Stimulated activated CD8-positive, alpha-beta memory T cell treated with anti-CD3 and anti-CD28 coated beads, Interleukin-4, amount 100 ng/mL, for 48 hours (primary cell): ENCODE measurements at regions not wholly inside any gene's neighbourhood (a gene's known extent, or its start where the extent isn't known, plus 50 kb on each side); places are given as distances from the start of the nearest gene placed in this dataset.
"Not testable (repeated sequence)": the region's sequence is repeated elsewhere in the genome, so short reads cannot be mapped to it uniquely, and the experiment has no call there.

Experiments
- DNase-seq: peaks from one replicate; pipeline ENCODE4 v3.0.0-alpha.2; 2020

DNA sequence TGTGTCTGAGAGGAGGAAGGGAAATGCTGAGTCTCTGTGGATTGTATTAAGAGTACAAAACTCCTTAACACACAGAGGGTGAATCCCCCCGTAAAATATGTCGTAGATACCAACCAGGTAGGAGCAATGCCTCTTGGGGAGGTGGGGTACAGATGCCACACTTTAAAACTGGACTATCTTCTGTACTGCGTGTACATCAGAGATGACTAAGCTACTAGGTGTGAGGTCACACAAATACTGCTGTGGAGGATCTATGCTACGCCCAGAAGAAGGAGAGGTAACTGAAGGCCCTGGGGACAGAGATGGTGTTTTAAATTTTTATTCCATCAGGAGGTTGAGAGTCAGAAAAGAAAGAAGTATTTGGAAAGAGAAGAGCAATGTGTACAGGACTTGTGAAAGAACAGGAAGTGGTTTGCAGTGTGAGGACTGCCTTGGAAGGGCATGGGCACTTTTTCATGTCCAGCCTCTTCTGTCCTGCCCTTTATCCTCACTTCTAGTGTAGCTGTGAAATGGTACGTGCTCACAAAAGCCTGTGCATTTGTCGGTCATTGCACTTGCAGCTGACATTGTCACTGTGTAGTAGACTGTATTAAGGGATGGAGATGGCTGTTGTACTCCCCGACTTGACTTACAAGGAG lies 287.8 kb upstream of the CHRM3 start:
- no peak for DNase-seq

DNA sequence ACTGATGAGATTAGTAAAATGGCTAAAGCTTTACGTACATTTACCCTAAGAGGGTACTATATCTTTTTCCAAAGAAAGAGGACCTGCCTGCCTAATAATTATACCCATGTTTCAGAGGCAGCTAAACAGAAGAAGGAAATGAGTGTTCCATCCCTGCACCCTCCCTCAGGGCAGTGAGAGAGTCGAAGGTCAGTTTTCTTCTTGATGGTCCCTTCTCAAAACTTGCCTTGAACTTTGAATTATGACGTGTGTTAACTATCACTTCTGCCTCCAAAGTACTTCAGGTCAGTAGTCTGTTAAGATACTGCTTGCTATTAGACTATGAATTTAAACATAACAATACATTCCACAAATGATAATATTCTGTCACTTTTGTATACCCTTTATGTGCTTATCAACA lies 294.8 kb upstream of the CHRM3 start:
- DNase-seq = no peak

DNA sequence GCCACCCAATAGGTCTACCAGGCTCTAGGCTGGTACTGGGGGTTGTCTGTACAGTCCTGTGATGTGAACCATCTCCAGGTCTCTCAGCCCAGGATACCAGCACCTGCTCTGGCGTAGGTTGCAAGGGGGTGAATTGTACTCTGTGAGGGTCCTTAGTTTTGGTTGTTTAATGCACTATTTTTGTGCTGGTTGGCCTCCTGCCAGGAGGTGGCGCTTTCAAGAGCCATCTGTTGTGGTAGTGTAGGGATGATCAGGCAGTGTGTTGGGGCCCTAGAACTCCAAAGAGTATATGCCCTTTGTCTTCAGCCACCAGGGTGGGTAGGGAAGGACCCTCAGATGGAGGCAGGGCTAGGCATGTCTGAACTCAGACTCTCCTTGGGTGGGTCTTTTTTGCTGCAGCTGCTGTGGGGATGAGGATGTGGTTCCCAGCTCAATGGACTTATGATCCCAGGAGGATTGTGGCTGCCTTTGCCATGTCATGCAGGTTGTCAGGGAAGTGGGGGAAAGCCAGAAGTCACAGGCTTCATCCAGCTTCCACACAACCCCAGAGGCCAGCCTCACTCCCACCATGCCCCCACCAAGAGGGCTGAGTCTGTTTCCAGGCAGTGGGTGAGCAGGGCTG lies 301.8 kb upstream of the CHRM3 start:
- no peak for DNase-seq

DNA sequence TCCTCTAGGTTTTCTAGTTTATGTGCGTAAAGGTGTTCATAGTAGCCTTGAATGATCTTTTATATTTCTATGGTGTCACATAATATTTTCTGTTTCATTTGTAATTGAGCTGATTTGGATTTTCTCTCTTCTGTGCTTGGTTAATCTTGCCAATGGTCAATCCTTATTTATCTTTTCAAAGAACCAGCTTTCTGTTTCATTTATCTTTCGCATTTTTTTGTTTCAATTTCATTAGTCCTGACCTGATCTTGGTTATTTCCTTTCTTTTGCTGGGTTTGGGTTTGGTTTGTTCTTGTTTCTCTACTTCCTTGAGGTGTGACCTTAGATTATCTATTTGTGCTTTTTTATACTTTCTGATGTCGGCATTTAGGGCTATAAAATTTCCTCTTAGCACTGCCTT lies 304.4 kb upstream of the CHRM3 start:
- not testable (repeated sequence) for DNase-seq

DNA sequence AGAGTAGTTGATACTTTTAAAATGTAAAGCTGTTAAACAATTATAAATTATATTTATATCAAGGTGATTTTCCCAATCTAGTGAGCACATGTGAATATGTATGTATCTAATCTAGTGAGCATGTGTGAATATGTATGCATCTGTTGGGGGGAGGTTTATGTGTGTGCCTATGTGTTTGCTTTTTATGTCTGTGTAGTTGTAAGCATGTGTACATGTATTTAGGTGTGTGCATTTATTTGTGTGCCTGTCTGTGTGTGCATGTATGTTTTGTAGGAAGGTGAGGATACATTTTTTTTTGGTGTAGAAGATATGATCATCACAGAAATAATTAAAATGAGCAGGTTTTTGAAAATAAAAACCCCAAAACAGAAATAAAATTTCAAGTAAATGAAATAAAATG lies 318.9 kb upstream of the CHRM3 start:
- no peak for DNase-seq

DNA sequence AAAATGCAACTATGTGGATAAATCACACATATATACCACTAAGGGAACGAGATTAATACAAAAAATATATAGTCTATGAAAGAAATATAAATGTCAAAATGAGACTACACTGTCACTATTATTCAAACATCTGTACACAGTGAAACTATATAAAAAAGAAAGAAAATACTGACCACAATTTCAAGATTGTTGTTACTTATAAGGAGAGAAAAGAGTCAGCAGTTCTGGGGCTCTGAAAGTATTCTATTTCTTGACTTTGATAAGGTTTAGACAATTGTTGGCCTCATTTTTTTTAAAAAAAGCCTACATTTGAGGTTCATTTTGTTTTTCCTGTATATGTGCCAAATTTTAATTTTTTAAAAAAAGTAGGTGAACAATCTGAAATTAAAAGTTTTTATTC lies 319.3 kb upstream of the CHRM3 start:
- no peak for DNase-seq

DNA sequence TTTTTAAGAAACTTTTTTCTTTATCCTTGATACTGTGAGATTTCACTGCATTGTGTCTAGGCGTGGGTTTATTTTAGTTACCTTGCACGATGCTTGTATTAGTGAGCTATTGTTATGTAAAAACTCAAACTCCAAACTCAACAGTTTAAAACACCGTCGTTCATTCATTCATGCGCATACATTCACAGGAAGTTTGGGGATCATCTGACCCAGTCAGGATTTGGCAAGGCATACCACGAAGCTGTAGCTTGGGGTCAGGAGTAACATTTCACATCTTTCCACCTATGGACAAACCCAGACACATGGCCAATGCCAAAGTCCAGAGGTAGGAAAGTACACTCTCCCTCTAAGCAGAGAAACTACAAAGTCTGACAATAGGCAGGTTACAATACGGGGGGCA lies 324.6 kb upstream of the CHRM3 start:
- no peak for DNase-seq

DNA sequence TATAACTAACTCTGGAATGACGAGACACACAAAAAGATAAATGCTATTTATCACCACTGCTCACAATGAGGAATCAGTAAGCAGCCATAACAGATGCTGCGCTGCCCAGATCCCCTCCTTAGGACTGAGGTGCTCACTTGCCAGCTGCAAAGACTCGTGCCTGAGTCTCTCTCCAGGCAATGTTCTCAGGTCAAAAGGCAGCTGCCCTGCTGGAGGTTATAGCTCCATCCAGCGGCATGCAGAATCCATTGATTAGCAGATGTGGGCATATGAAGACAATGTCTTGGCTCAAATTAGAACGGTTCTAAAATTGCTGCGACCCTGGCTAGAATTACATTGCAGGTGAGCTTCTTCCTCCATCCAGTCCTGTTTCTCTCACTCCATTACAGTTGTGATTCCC lies 328.2 kb upstream of the CHRM3 start:
- DNase-seq = no peak

DNA sequence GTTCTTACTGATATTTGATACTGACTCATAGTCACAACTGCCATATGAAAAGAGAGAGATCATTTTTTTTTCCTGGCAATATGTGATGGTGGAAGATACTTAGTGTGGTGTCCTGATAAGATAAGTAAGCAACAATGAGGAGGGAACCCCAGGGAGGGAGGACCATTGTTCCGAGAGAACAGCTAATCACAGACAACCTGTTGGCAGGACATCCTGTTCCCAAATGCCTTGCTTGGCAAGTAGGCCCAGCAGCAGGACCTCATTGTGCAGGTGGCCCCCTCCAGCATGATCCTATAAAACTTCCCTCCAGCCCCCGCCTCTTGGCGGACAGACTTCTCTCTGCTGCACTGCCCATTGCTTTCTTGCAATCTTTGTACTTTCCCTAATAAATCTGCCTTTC lies 329.4 kb upstream of the CHRM3 start:
- DNase-seq = no peak

DNA sequence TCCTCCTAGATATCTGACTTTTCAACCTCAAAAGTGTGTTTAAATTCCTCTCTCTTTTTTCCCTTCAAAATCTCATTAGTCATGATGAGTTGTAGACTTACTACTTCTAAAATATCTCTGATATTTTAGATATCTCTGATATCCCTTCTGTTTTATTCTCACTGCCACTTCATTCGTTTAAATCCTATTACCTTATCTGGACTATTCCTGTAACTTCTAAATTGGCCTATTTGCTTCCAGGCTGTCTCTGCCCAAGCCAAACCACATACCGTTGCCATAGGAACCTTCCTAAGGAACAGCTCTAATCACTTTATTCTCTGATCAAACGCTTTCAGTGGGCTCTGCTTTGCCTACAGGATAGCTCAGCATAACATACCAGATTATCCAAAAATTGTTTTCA lies 333.1 kb upstream of the CHRM3 start:
- DNase-seq = no peak

DNA sequence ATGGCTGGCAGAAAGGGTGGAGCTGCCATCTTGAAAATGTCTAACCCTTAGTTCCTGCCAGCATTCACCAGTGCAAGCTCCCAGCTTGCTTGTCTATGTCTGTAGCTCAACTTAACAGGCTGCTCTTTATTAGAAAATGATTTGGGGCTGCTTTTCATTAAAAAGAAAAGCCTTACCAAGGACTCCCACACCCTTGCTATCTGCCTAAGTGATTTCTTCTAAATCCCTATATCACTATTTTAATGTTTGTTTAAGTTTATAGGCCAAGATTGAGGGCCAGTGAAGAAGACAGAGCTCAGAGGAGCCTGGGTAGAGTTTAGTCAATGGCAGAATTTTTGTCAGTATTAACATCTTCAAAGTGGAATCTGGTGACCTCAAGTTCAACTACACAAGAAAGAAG lies 336.8 kb upstream of the CHRM3 start:
- DNase-seq = no peak

DNA sequence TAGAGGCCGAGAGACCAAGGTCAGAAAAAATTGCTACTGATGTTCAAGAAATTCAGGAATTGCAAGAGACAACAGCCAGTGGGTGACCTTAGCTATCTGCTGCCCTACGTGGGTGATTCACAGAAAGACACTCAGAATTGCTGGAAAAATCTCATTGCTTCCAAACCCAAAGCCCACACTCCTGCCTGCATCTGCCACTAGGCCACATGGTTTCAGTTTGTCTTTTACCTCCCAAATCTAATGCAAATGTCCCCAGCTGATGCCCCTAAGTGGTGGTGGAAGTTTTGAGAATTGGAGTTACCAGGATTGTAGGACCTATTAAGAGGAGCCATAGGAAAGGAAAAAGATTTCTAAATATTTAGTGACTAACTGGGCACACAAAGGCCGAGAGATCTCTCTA lies 341.5 kb upstream of the CHRM3 start:
- DNase-seq = no peak

DNA sequence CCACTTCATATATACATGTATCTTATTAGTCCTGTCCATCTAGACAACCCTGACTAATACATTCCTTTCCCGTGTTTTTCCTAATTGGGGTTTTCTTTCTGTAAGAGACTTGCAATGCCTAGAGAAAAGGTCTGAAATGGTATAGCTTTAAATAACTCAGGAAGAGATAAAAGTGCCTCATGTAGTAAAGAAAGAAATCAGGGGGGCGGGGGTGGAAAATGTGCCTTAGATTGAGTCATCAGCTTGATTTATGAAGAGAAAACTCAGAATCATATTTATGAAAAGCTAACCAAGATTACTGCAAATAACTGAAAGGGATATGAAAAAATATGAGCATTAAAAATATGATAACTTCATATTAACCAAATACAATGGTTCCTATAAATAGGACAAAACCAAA lies 345.8 kb upstream of the CHRM3 start:
- DNase-seq = no peak

DNA sequence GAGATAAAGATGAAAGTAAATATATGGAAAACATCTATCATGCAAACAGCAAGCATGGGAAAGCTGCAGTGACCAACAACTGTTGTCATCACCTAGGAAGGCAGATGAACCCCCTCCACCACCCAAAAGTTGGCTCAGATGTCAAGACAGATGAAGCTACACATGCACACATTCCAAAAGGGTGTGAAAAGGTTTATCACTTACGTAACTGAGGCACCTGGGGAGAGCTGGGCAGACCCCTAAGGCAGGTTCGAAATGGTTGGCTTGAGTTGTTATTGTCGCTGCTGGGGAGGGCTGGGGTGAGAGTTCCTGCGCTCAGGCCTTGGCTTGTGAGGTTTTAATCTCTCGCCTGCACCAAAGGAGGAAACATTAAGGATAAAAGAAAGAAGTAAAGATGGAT lies 355.1 kb upstream of the CHRM3 start:
- no peak for DNase-seq

DNA sequence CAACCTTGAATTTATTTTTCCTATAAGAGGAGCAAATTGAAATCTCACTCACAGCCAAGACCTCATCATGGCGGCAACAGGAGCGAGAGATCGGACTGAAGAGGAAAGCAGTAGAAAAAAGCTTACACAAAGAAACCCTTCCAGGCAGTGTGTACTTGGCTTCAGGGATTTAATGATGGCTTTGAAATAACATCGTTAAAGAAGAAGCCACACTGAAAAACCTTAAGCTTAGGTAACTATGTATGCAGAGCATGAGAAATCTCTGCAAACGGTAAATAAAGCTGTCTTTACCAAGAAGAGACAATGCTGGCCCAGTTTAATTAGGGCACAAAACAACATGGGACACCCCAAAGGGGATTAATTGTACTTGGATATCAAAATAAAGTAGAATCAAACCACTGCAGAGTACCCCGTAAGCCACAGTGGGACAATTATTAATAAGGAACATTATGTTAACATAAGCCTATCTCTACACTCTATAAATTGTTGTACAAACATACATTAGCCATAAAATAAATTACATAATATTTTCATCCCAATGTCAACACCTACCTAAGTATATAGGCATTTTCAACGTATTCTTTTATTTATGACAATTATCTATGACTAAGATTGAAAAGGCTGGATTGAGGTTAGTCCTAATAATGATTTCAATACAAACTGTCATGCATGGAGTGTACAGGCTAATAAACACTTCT lies 360.2 kb upstream of the CHRM3 start:
- no peak for DNase-seq

DNA sequence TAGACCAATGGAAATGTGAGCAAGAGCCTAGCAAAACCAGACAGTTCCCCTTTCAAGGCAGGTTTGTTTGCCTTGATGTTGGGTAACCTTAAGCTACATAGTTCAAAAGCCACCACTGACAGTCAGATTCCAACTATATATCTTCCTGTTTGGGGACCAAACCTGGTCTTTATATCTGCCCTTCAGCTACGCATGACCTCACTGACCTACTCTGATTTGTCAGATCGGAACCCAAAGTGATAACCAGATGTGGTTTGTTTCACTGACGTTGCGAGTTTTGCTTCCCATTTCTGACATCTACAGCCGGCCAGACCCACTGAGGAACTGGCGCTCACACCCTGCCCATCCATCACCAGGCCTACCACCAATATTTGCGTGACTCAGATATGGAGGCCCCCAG lies 361.1 kb upstream of the CHRM3 start:
- no peak for DNase-seq

DNA sequence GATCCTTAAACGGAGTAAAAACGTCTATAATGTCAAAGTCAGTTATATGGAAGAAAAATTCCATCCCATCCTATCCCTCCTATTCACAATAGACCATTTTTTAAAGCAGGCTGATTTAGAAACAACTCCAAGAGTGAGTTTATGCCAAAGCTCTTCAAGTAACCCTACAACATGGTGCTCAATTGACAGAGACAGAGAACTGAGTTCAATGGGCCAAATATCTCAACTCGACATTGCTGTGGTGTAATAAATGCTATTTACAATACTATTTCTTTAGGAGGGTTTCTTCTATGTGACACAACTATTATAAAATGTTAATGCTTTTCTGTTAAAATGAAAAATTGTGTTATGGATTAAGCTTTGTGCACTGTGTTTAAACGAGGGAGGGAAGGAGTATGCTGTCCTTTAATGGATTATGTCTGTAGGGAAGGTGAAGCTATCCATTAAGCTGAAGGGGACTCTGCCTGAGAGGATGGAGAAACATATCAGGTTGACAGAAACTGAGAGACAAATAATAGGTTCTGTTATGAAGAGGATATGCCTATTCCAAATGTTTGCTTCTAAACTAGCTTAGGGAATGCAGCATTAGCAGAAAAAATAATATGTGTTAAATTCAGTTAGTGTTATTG lies 362.5 kb upstream of the CHRM3 start:
- no peak for DNase-seq

DNA sequence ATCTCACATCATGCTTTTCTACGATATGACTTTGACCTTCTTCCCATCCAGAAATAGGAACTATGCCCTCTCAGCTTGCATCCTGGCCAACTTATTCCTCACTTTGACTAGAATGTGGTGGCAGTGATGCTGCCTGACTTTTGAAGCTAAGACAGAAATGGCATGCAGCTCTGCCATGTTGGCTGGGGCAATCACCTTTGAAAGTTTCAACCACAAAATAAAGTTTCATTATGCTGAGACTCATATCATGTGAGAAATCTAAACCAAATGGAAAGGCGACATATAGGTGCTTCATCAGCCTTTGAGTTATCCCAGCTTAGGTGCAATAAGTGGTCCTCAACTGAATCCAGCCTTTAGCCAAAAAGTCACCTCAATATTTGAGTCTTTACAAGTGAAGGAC lies 370.0 kb upstream of the CHRM3 start:
- no peak for DNase-seq

DNA sequence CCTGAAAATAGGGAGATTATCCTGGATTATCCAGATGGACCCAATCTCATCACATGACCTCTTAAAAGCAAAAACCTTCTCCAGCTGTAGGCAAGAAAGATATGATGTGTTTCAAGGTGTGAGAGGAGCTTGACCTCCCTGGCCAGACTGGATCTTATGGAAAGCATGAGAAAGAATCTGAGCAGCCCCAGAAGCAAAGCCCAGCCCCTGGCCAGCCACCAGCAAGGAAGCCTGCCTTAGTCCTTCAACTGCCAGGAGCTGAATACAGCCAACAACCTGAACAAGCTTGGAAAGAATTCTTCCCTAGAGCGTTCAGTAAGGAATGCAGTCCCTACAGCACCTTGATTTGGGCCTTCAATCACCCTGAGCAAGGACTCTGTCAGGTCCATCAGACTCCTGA lies 375.0 kb upstream of the CHRM3 start:
- no peak for DNase-seq

DNA sequence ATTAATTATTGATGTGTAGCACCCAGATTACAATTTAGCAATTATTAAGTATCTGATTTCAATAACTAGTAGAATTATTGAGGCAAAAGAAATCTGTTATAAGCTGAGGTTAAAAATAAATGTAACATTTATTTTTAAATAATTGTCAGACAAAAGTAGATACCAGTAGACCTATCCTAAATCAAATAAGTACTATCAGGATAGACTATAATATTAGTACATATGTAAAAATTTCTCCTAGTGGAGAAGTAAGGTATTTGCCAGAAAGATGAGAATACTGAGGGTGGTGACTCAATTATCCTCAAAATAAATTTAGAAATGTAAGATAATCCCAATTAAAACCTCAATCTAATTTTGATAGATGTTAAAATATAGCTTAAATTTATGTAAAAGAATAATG lies 377.8 kb upstream of the CHRM3 start:
- DNase-seq = no peak

DNA sequence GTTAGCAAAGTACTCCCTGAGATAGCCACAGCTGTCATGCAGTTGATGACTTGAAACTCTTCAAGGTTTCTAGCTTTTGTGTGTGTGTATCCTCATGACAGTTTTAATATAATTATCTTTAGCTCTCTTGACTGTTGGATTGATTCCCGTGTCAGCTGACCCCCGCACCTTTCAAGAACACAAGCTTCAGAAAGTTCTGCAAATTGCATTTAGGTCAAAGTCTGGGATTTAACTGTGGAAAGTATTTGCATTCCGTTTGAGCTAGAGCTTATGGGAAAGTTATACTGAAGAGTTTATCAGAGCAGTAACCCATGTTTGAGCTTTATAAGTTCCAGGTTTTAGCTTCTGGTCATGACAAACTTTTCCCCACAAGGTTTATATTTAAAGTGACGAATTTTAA lies 380.1 kb upstream of the CHRM3 start:
- no peak for DNase-seq

DNA sequence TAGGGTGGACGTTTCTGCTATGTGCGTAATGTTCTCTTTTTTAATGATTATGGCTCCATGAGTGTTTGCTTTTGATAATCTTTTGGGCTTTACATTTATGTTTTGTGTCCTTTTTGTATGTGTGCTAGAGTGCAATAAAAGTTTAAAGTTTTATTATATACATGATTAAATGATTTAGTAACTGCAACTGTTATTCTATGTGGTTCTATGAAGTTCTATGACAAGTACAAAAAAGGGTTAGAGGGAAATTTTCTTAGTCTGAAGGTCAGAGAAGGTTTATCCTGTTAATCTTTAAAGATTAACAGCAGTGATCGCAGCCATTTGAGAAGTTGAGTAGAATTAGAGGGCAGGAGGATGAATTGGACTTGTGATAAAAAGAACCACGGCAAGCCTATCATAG lies 386.4 kb upstream of the CHRM3 start:
- no peak for DNase-seq

DNA sequence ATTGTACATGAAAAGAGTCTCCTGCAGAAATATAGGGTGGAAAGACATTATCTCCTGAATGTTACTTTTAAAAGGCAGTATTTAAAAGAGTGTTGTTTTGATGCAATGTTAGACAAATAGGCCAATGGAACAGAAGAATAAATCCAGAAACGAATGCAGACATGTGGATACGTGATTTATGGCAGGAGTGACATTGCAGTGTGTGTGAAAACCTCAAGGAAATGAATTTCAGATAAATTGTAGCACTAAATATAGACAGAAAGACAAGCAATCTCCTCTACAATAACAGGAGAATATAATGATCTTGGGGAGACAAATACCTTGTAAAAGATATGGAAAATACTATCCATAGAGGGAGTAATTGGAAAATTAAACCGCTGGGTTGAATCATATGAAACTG lies 387.8 kb upstream of the CHRM3 start:
- DNase-seq = no peak

DNA sequence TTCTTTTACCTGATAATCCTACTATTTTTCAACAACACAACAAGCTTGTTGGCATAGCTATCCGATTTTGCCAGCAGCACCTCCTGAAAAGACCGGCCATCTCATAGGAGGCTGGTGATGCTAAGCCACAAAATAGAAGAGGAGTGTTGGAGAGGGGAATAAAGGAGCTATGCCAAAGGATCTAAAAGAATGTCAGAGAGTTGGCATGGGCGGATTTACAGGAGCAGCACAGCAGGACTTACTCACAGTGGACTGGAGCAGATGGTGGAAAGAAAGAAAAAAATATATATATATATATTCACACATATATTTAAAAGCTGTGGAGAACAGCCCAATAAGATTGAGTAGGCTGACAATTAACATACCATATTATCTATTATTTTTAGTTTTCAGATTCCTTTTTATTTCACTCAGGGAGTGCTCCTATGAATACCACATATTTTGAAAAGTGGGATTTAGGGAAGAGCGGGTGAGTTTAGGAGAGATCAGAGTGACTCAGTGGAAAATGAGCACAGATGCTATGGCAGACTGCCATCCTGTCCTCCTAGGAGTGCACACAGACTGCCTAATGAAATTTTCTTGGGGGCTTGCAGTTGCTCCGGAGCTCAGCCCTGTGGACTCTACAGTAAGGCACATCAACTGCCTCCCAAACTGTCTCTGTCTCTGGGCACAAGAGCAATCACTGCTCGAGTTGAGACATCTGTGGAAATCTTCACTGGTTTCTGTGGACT lies 394.4 kb upstream of the CHRM3 start:
- DNase-seq = no peak
